Upper lobe of left lung (tissue), 4 donors: ENCODE measurements at regions not wholly inside any gene's neighbourhood (a gene's known extent, or its start where the extent isn't known, plus 50 kb on each side); places are given as distances from the start of the nearest gene placed in this dataset.

Experiments
- CTCF ChIP-seq, 6 experiments: fragments of 450-650 bp in 4 of 6; fragments of 200-600 bp in 2 of 6; sonication (generic) in 2 of 6; IDR thresholded peaks; one replicate each; pipeline ENCODE4 v1.5.1; 2016 to 2019; ENCODE audit warnings: antibody characterized with exemption in 6 of 6
- EP300 ChIP-seq, 4 donors: sonication (generic); formaldehyde crosslinking; IDR thresholded peaks; one replicate each; pipeline ENCODE4 v1.5.1; 2017; ENCODE audit warnings: antibody characterized with exemption in 4 of 4, control low read depth in 2 of 4
- POLR2A ChIP-seq, 4 donors: fragments of 450-650 bp; IDR thresholded peaks; one replicate each; pipeline ENCODE4 v1.5.1; 2016 to 2017; ENCODE audit warnings: antibody characterized with exemption in 4 of 4, mild to moderate bottlenecking in 2 of 4
- POLR2AphosphoS5 ChIP-seq, 2 donors: sonication (generic); formaldehyde crosslinking; IDR thresholded peaks; one replicate each; pipeline ENCODE4 v1.5.1; 2017; ENCODE audit warnings: antibody characterized with exemption in 2 of 2

GRCh38 chr16:86956437-86956836 is 360.8 kb downstream of the C16orf95 start:
- no peak for TF ChIP-seq CTCF (IDR thresholded peaks at IDR 0.05)
- TF ChIP-seq POLR2A (IDR thresholded peaks at IDR 0.05) = no peak
- TF ChIP-seq EP300 (IDR thresholded peaks at IDR 0.05) = no peak
- TF ChIP-seq POLR2AphosphoS5 (IDR thresholded peaks at IDR 0.05) = no peak
